Parathyroid adenoma (tissue), 2 donors: ENCODE measurements at regions not wholly inside any gene's neighbourhood (a gene's known extent, or its start where the extent isn't known, plus 50 kb on each side); places are given as distances from the start of the nearest gene placed in this dataset.

ENCODE experiments used
- H2AFZ ChIP-seq: fragments of 300-600 bp; sonication (generic); one replicate; pipeline ENCODE4 v1.7.0; 2017; ENCODE audit warnings: antibody characterized with exemption, mild to moderate bottlenecking
- H3K27ac ChIP-seq: fragments of 300-600 bp; sonication (generic); one replicate; pipeline ENCODE4 v1.7.0; 2017
- H3K27me3 ChIP-seq: fragments of 300-600 bp; sonication (generic); one replicate; pipeline ENCODE4 v1.7.0; 2017; ENCODE audit warnings: low read length; ENCODE audit not compliant: control insufficient read depth, insufficient read depth
- H3K36me3 ChIP-seq: fragments of 300-600 bp; sonication (generic); one replicate; pipeline ENCODE4 v1.7.0; 2017; ENCODE audit warnings: low read length; ENCODE audit not compliant: control insufficient read depth, insufficient read depth
- H3K4me1 ChIP-seq: fragments of 300-600 bp; sonication (generic); one replicate; pipeline ENCODE4 v1.7.0; 2017; ENCODE audit warnings: control low read depth
- H3K4me2 ChIP-seq: fragments of 300-600 bp; sonication (generic); one replicate; pipeline ENCODE4 v1.7.0; 2017; ENCODE audit warnings: low read length
- H3K4me3 ChIP-seq: fragments of 300-600 bp; sonication (generic); one replicate; pipeline ENCODE4 v1.7.0; 2017; ENCODE audit warnings: low read depth, low read length
- H3K79me2 ChIP-seq: fragments of 300-600 bp; sonication (generic); one replicate; pipeline ENCODE4 v1.7.0; 2017; ENCODE audit warnings: control low read depth
- H3K9ac ChIP-seq: fragments of 300-600 bp; sonication (generic); one replicate; pipeline ENCODE4 v1.7.0; 2017; ENCODE audit warnings: mild to moderate bottlenecking
- H3K9me3 ChIP-seq: fragments of 300-600 bp; sonication (generic); one replicate; pipeline ENCODE4 v1.7.0; 2017; ENCODE audit warnings: low read length; ENCODE audit not compliant: control insufficient read depth
- CTCF ChIP-seq: fragments of 300-600 bp; sonication (generic); IDR thresholded peaks from one replicate; pipeline ENCODE4 v1.7.0; 2017; ENCODE audit warnings: antibody characterized with exemption, mild to moderate bottlenecking
- donor health status: primary hyperparathyroidism.

- Histone ChIP-seq H3K36me3 (no peaks in the 10 kb centered on the region), H3K9me3 (no peaks in the 10 kb centered on the region), H3K4me3 (no peak overlapping the region), H3K4me2 (no peak overlapping the region), H3K27ac (no peak overlapping the region), H3K79me2 (no peaks in the 10 kb centered on the region), H2AFZ (no peak overlapping the region), H3K9ac (no peak overlapping the region), H3K27me3 (no peaks in the 10 kb centered on the region), H3K4me1 (no peaks in the 10 kb centered on the region)
- no peak for TF ChIP-seq CTCF
Measured at GRCh38 chr22:47587861-47588577, 825.6 kb downstream of the TBC1D22A start.

- no peaks in the 10 kb centered on the region for H3K4me1 ChIP-seq
- H3K36me3 ChIP-seq = no peaks in the 10 kb centered on the region
- no peak overlapping the region for H3K27ac ChIP-seq
- H3K4me2 ChIP-seq = no peak overlapping the region
- H2AFZ ChIP-seq = no peak overlapping the region
- TF ChIP-seq CTCF = no peak
- no peak overlapping the region for H3K9ac ChIP-seq
- H3K9me3 ChIP-seq = no peaks in the 10 kb centered on the region
- H3K27me3 ChIP-seq = no peaks in the 10 kb centered on the region
- H3K4me3 ChIP-seq = no peak overlapping the region
- no peaks in the 10 kb centered on the region for H3K79me2 ChIP-seq
Measured at GRCh38 chr22:47587361-47587760, 824.9 kb downstream of the TBC1D22A start.

GRCh38 chr22:47586946-47587345 lies 824.5 kb downstream of the TBC1D22A start:
- Histone ChIP-seq H3K27me3 (no peaks in the 10 kb centered on the region), H3K36me3 (no peaks in the 10 kb centered on the region), H3K4me2 (no peak overlapping the region), H2AFZ (no peak overlapping the region), H3K79me2 (no peaks in the 10 kb centered on the region), H3K4me1 (no peaks in the 10 kb centered on the region), H3K9ac (no peak overlapping the region), H3K27ac (no peak overlapping the region), H3K4me3 (no peak overlapping the region), H3K9me3 (no peaks in the 10 kb centered on the region)
- TF ChIP-seq CTCF = no peak

GRCh38 chr22:47586038-47586437 lies 823.6 kb downstream of the TBC1D22A start:
- Histone ChIP-seq H3K9me3 (no peaks in the 10 kb centered on the region), H3K27ac (no peak overlapping the region), H3K79me2 (no peaks in the 10 kb centered on the region), H3K36me3 (no peaks in the 10 kb centered on the region), H3K4me2 (no peak overlapping the region), H3K27me3 (no peaks in the 10 kb centered on the region), H3K4me1 (no peaks in the 10 kb centered on the region), H3K4me3 (no peak overlapping the region), H3K9ac (no peak overlapping the region), H2AFZ (no peak overlapping the region)
- TF ChIP-seq CTCF = no peak

- H3K9ac ChIP-seq = no peak overlapping the region
- no peaks in the 10 kb centered on the region for H3K36me3 ChIP-seq
- H3K4me3 ChIP-seq = no peak overlapping the region
- no peak for TF ChIP-seq CTCF
- H3K9me3 ChIP-seq = no peaks in the 10 kb centered on the region
- H3K4me2 ChIP-seq = no peak overlapping the region
- H3K79me2 ChIP-seq = no peaks in the 10 kb centered on the region
- H3K27ac ChIP-seq = no peak overlapping the region
- no peak overlapping the region for H2AFZ ChIP-seq
- H3K27me3 ChIP-seq = no peaks in the 10 kb centered on the region
- no peaks in the 10 kb centered on the region for H3K4me1 ChIP-seq
Measured at GRCh38 chr22:47583959-47584562, 821.6 kb downstream of the TBC1D22A start.
